Mesenchymal stem cell (in vitro differentiated cells and primary cell): ENCODE measurements at regions not wholly inside any gene's neighbourhood (a gene's known extent, or its start where the extent isn't known, plus 50 kb on each side); places are given as distances from the start of the nearest gene placed in this dataset.
"Not testable (repeated sequence)": the region's sequence is repeated elsewhere in the genome, so short reads cannot be mapped to it uniquely, and the experiment has no call there.

Source experiments
- DNase-seq: peaks from one replicate; pipeline ENCODE4 v3.0.0-alpha.2; 2013
- H2AFZ ChIP-seq: one replicate; pipeline ENCODE4 v1.6.1; 2013; ENCODE audit warnings: low read depth, mild to moderate bottlenecking, control low read depth, inconsistent platforms, low read length, moderate library complexity
- H2AK5ac ChIP-seq: 2 replicates; pipeline ENCODE4 v1.6.1; 2013; ENCODE audit warnings: low read length, moderate library complexity, mild to moderate bottlenecking, inconsistent platforms; ENCODE audit not compliant: severe bottlenecking
- H2BK120ac ChIP-seq: one replicate; pipeline ENCODE4 v1.6.1; 2013; ENCODE audit warnings: low read depth, mild to moderate bottlenecking, inconsistent platforms, low read length, moderate library complexity
- H2BK12ac ChIP-seq, 2 experiments: one replicate each; pipeline ENCODE4 v1.6.1; 2013; ENCODE audit warnings: inconsistent platforms in 2 of 2, low read length in 2 of 2, mild to moderate bottlenecking in 2 of 2, moderate library complexity in 2 of 2, control low read depth in 1 of 2
- H2BK15ac ChIP-seq: one replicate; pipeline ENCODE4 v1.6.1; 2013; ENCODE audit warnings: mild to moderate bottlenecking, low read depth, inconsistent platforms; ENCODE audit not compliant: poor library complexity, severe bottlenecking
- H2BK5ac ChIP-seq: 2 replicates; pipeline ENCODE4 v1.6.1; 2013; ENCODE audit warnings: low read depth, mild to moderate bottlenecking, low read length, control low read depth, inconsistent platforms; ENCODE audit not compliant: poor library complexity, severe bottlenecking
- H3K14ac ChIP-seq, 2 experiments: one replicate each; pipeline ENCODE4 v1.6.1; 2013; ENCODE audit warnings: inconsistent platforms in 2 of 2, low read length in 2 of 2, control low read depth in 1 of 2, mild to moderate bottlenecking in 1 of 2, moderate library complexity in 1 of 2
- H3K18ac ChIP-seq, 2 experiments: one replicate each; pipeline ENCODE4 v1.6.1; 2013; ENCODE audit warnings: inconsistent platforms in 2 of 2, low read length in 2 of 2, control low read depth in 1 of 2, low read depth in 1 of 2, mild to moderate bottlenecking in 1 of 2
- H3K23ac ChIP-seq, 2 experiments: one replicate each; pipeline ENCODE4 v1.6.1; 2013; ENCODE audit warnings: inconsistent platforms in 2 of 2, low read length in 2 of 2, mild to moderate bottlenecking in 2 of 2, moderate library complexity in 2 of 2, control low read depth in 1 of 2
- H3K27ac ChIP-seq: 2 replicates; pipeline ENCODE4 v1.5.1; 2013; ENCODE audit warnings: mild to moderate bottlenecking, moderate library complexity, low read length, control low read depth, inconsistent platforms; ENCODE audit not compliant: poor library complexity, severe bottlenecking
- H3K27me3 ChIP-seq, 2 experiments: 2 replicates each; pipeline versions ENCODE4 v1.6.1 to v1.7.0; 2013; ENCODE audit warnings: low read length in 2 of 2, mild to moderate bottlenecking in 2 of 2, moderate library complexity in 2 of 2, control low read depth in 1 of 2, inconsistent platforms in 1 of 2; ENCODE audit not compliant: control insufficient read depth in 1 of 2, insufficient read depth in 1 of 2
- H3K36me3 ChIP-seq, 2 experiments: 2 replicates each; pipeline versions ENCODE4 v1.6.1 to v1.7.0; 2013; ENCODE audit warnings: low read length in 2 of 2, control low read depth in 1 of 2, inconsistent platforms in 1 of 2, low read depth in 1 of 2, mild to moderate bottlenecking in 1 of 2; ENCODE audit not compliant: insufficient read depth in 2 of 2, control insufficient read depth in 1 of 2
- H3K4ac ChIP-seq, 2 experiments: one replicate each; pipeline ENCODE4 v1.6.1; 2013; ENCODE audit warnings: inconsistent platforms in 2 of 2, low read length in 2 of 2, mild to moderate bottlenecking in 2 of 2, moderate library complexity in 2 of 2, control low read depth in 1 of 2, low read depth in 1 of 2
- H3K4me1 ChIP-seq: 2 replicates; pipeline ENCODE4 v1.6.1; 2013; ENCODE audit warnings: low read depth, low read length, control low read depth; ENCODE audit not compliant: control insufficient read depth, insufficient read depth
- H3K4me2 ChIP-seq: 2 replicates; pipeline ENCODE4 v1.6.1; 2013; ENCODE audit warnings: low read length, mild to moderate bottlenecking, inconsistent platforms; ENCODE audit not compliant: poor library complexity, severe bottlenecking
- H3K4me3 ChIP-seq, 2 experiments: 2 replicates each; pipeline versions ENCODE4 v1.5.1 to v1.7.0; 2013; ENCODE audit warnings: low read length in 2 of 2, mild to moderate bottlenecking in 2 of 2, control low read depth in 1 of 2, low read depth in 1 of 2; ENCODE audit not compliant: insufficient read depth in 1 of 2
- H3K79me1 ChIP-seq: replicated peaks from 2 replicates; pipeline ENCODE4 v1.6.1; 2013; ENCODE audit warnings: mild to moderate bottlenecking, control low read depth, low read length, inconsistent platforms; ENCODE audit not compliant: poor library complexity, severe bottlenecking
- H3K9ac ChIP-seq: 2 replicates; pipeline ENCODE4 v1.7.0; 2013; ENCODE audit warnings: mild to moderate bottlenecking, low read length, moderate library complexity
- H3K9me3 ChIP-seq: 2 replicates; pipeline ENCODE4 v1.7.0; 2013; ENCODE audit warnings: mild to moderate bottlenecking, low read length; ENCODE audit not compliant: control insufficient read depth
- H4K8ac ChIP-seq: one replicate; pipeline ENCODE4 v1.6.1; 2013; ENCODE audit warnings: inconsistent platforms, mild to moderate bottlenecking, low read length, moderate library complexity
- H4K91ac ChIP-seq: one replicate; pipeline ENCODE4 v1.6.1; 2013; ENCODE audit warnings: mild to moderate bottlenecking, low read length, inconsistent platforms
- WGBS: methylation state at CpG from one replicate; pipeline ENCODE4 v1.1.7; 2013; ENCODE audit warnings: mixed read lengths; 5-methylcytosine and 5-hydroxymethylcytosine counted together

GRCh38 chr7:121609208-121609607, 213.1 kb upstream of the FAM3C start:
- Histone ChIP-seq H3K9ac (no peak overlapping the region), H2BK5ac (no peak overlapping the region), H2BK120ac (no peak overlapping the region), H3K4me3 (no peak overlapping the region), H4K91ac (no peak overlapping the region), H3K27ac (no peak overlapping the region), H3K9me3 (no peaks in the 10 kb centered on the region), H2BK12ac (no peak overlapping the region), H3K79me1 (no peaks in the 10 kb centered on the region), H3K4ac (no peak overlapping the region), H3K27me3 (no peaks in the 10 kb centered on the region), H2AFZ (no peak overlapping the region), H3K36me3 (no peaks in the 10 kb centered on the region), H2BK15ac (no peak overlapping the region), H3K18ac (no peak overlapping the region), H3K4me2 (no peak overlapping the region), H3K23ac (no peak overlapping the region), H3K4me1 (no peaks in the 10 kb centered on the region), H2AK5ac (no peak overlapping the region), H3K14ac (no peak overlapping the region), H4K8ac (no peak overlapping the region)
- DNase-seq = no peak

- no peaks in the 10 kb centered on the region for H3K9me3 ChIP-seq
- H3K4ac ChIP-seq = no peak overlapping the region
- no peaks in the 10 kb centered on the region for H3K27me3 ChIP-seq
- DNase-seq = no peak
- no peak overlapping the region for H2BK12ac ChIP-seq
- no peaks in the 10 kb centered on the region for H3K79me1 ChIP-seq
- no peak overlapping the region for H3K14ac ChIP-seq
- no peak overlapping the region for H3K4me2 ChIP-seq
- no peak overlapping the region for H4K8ac ChIP-seq
- H3K18ac ChIP-seq = no peak overlapping the region
- H3K36me3 ChIP-seq = no peaks in the 10 kb centered on the region
- no peak overlapping the region for H2AFZ ChIP-seq
- no peak overlapping the region for H3K27ac ChIP-seq
- no peaks in the 10 kb centered on the region for H3K4me1 ChIP-seq
- no peak overlapping the region for H3K9ac ChIP-seq
- no peak overlapping the region for H4K91ac ChIP-seq
- H3K23ac ChIP-seq = no peak overlapping the region
- no peak overlapping the region for H2BK15ac ChIP-seq
- H3K4me3 ChIP-seq = no peak overlapping the region
- H2BK5ac ChIP-seq = no peak overlapping the region
- no peak overlapping the region for H2AK5ac ChIP-seq
- H2BK120ac ChIP-seq = no peak overlapping the region
- 76% methylated on average over 5 of the region's 6 CpGs for WGBS
Measured at GRCh38 chr7:121608785-121609184, 212.7 kb upstream of the FAM3C start.

GRCh38 chr7:121608183-121608582, 212.1 kb upstream of the FAM3C start:
- not testable (repeated sequence) for H3K36me3 ChIP-seq, H2BK120ac ChIP-seq, H3K79me1 ChIP-seq, H3K14ac ChIP-seq, H3K4me3 ChIP-seq, H3K27me3 ChIP-seq, H3K4me2 ChIP-seq, DNase-seq, H3K23ac ChIP-seq, H3K9me3 ChIP-seq, H3K9ac ChIP-seq, H2BK15ac ChIP-seq, H3K18ac ChIP-seq, H4K8ac ChIP-seq, H2BK5ac ChIP-seq, H3K4ac ChIP-seq, H3K4me1 ChIP-seq, H2BK12ac ChIP-seq, H3K27ac ChIP-seq, H2AK5ac ChIP-seq, H4K91ac ChIP-seq, H2AFZ ChIP-seq
- WGBS = 71% methylated on average over 1 of the region's 2 CpGs

GRCh38 chr7:121605317-121605680, 209.2 kb upstream of the FAM3C start:
- Histone ChIP-seq H3K4ac (no peak overlapping the region), H3K4me3 (peak overlapping the region in 1 of 2 experiments; percentile 22), H3K27me3 (no peaks in the 10 kb centered on the region), H3K27ac (no peak overlapping the region), H3K79me1 (no peaks in the 10 kb centered on the region), H3K36me3 (no peaks in the 10 kb centered on the region), H2BK15ac (no peak overlapping the region), H2BK120ac (no peak overlapping the region), H2AFZ (no peak overlapping the region), H3K4me2 (no peak overlapping the region), H3K18ac (no peak overlapping the region), H4K8ac (no peak overlapping the region), H2AK5ac (no peak overlapping the region), H2BK12ac (no peak overlapping the region), H3K9ac (peak overlapping the region; percentile 69), H3K9me3 (no peaks in the 10 kb centered on the region), H2BK5ac (no peak overlapping the region), H4K91ac (no peak overlapping the region), H3K14ac (no peak overlapping the region), H3K23ac (no peak overlapping the region), H3K4me1 (no peaks in the 10 kb centered on the region)
- peak; percentile 4 for DNase-seq
- 100% methylated on average over 3 of the region's 3 CpGs for WGBS
